Esophagus muscularis mucosa (tissue), 4 donors: ENCODE measurements at regions not wholly inside any gene's neighbourhood (a gene's known extent, or its start where the extent isn't known, plus 50 kb on each side); places are given as distances from the start of the nearest gene placed in this dataset.

Experiments
- EP300 ChIP-seq: sonication (generic); formaldehyde crosslinking; IDR thresholded peaks from one replicate; pipeline ENCODE4 v1.6.1; 2017; ENCODE audit warnings: antibody characterized with exemption
- POLR2A ChIP-seq: fragments of 450-650 bp; IDR thresholded peaks from one replicate; pipeline ENCODE4 v1.6.1; 2017; ENCODE audit warnings: antibody characterized with exemption, moderate library complexity, mild to moderate bottlenecking, low read depth
- POLR2AphosphoS5 ChIP-seq, 2 donors: sonication (generic); formaldehyde crosslinking; IDR thresholded peaks; one replicate each; pipeline ENCODE4 v1.6.1; 2017; ENCODE audit warnings: antibody characterized with exemption in 2 of 2
- TF ChIP-seq, protein P1 (sequence below), 3 experiments: fragments of 200-600 bp in 2 of 3; fragments of 450-650 bp in 1 of 3; sonication (generic) in 2 of 3; IDR thresholded peaks; one replicate each; pipeline ENCODE4 v1.5.1; 2017 to 2019; ENCODE audit warnings: antibody characterized with exemption in 3 of 3, mild to moderate bottlenecking in 2 of 3, moderate library complexity in 1 of 3

DNA sequence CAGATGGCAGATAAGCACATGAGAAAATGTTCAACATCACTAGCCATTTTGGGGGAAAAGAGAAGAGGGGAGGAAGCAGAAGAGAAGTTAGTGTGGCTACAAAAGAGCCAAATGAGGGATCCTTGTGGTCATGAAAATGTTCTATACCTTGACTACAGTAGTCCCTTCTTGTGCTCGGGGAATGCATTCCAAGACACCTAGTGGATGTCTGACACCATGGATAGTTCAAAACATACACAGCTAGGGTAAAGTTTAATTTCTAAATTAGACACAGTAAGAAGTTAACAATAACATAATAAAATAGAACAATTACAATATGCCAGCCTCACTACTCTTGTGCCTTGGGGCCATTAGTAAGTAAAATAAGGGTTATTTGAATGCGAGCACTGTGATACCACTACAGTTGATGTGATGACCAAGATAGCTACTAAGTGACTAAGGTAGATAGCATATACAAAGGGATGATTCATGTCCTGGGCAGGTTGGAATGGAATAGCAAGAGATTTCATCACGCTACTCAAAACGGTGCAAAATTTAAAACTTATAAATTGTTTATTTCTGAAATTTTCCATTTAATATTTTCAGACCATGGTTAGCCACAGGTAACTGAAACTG, 344.1 kb downstream of the NR2F1-AS1 start:
- TF ChIP-seq POLR2A: no peak
- TF ChIP-seq, protein P1, sequence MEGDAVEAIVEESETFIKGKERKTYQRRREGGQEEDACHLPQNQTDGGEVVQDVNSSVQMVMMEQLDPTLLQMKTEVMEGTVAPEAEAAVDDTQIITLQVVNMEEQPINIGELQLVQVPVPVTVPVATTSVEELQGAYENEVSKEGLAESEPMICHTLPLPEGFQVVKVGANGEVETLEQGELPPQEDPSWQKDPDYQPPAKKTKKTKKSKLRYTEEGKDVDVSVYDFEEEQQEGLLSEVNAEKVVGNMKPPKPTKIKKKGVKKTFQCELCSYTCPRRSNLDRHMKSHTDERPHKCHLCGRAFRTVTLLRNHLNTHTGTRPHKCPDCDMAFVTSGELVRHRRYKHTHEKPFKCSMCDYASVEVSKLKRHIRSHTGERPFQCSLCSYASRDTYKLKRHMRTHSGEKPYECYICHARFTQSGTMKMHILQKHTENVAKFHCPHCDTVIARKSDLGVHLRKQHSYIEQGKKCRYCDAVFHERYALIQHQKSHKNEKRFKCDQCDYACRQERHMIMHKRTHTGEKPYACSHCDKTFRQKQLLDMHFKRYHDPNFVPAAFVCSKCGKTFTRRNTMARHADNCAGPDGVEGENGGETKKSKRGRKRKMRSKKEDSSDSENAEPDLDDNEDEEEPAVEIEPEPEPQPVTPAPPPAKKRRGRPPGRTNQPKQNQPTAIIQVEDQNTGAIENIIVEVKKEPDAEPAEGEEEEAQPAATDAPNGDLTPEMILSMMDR (IDR thresholded peaks at IDR 0.05): no peak
- TF ChIP-seq EP300: no peak
- TF ChIP-seq POLR2AphosphoS5 (IDR thresholded peaks at IDR 0.05): no peak
